GM23338 (cell line): ENCODE measurements at regions not wholly inside any gene's neighbourhood (a gene's known extent, or its start where the extent isn't known, plus 50 kb on each side); places are given as distances from the start of the nearest gene placed in this dataset.

Experiments used
- ATAC-seq: fragments of 200-7000 bp; cut with Tn5 transposase; 3 replicates; pipeline ENCODE4 v1.9.1; 2020
- DNase-seq: peaks from one replicate; pipeline ENCODE4 v3.0.0-alpha.2; 2015; ENCODE audit warnings: low spot score
- H2AFZ ChIP-seq: fragments of 200-600 bp; sonication (generic); 2 replicates; pipeline ENCODE4 v1.8.0; 2016; ENCODE audit warnings: antibody characterized with exemption, mild to moderate bottlenecking, moderate library complexity
- H3F3A ChIP-seq: fragments of 200-600 bp; sonication (generic); replicated peaks from 2 replicates; pipeline ENCODE4 v1.8.0; 2017; ENCODE audit warnings: antibody characterized with exemption, mixed run types, low read depth
- H3K27ac ChIP-seq: fragments of 200-600 bp; sonication (generic); 2 replicates; pipeline ENCODE4 v1.6.1; 2016; ENCODE audit warnings: low read depth
- H3K27me3 ChIP-seq: fragments of 200-600 bp; sonication (generic); 2 replicates; pipeline ENCODE4 v1.8.0; 2016; ENCODE audit warnings: mild to moderate bottlenecking, mixed run types, moderate library complexity; ENCODE audit not compliant: insufficient read depth
- H3K36me3 ChIP-seq: fragments of 200-600 bp; sonication (generic); 2 replicates; pipeline ENCODE4 v1.8.0; 2016; ENCODE audit warnings: mild to moderate bottlenecking; ENCODE audit not compliant: insufficient read depth
- H3K4me1 ChIP-seq: fragments of 200-600 bp; sonication (generic); 2 replicates; pipeline ENCODE4 v1.8.0; 2016; ENCODE audit warnings: mild to moderate bottlenecking, moderate library complexity; ENCODE audit not compliant: insufficient read depth
- H3K4me2 ChIP-seq: fragments of 200-600 bp; sonication (generic); 2 replicates; pipeline ENCODE4 v1.7.1; 2017; ENCODE audit warnings: mixed run types
- H3K4me3 ChIP-seq: fragments of 200-600 bp; sonication (generic); 2 replicates; pipeline ENCODE4 v1.6.1; 2016; ENCODE audit warnings: mixed run types
- H3K79me2 ChIP-seq: fragments of 200-600 bp; sonication (generic); replicated peaks from 2 replicates; pipeline ENCODE4 v1.8.0; 2017; ENCODE audit warnings: mild to moderate bottlenecking; ENCODE audit not compliant: insufficient read depth
- H3K9me2 ChIP-seq: fragments of 200-600 bp; sonication (generic); 2 replicates; pipeline ENCODE4 v1.8.0; 2017; ENCODE audit not compliant: insufficient read depth
- H4K20me1 ChIP-seq: fragments of 200-600 bp; sonication (generic); replicated peaks from 2 replicates; pipeline ENCODE4 v1.8.0; 2017; ENCODE audit warnings: mild to moderate bottlenecking; ENCODE audit not compliant: insufficient read depth
- H3K27ac Mint-ChIP-seq: 2 replicates; pipeline ENCODE4 v1.8.0; 2020; ENCODE audit warnings: inconsistent platforms, mild to moderate bottlenecking, moderate library complexity, mixed read lengths
- H3K27me3 Mint-ChIP-seq: 3 replicates; pipeline ENCODE4 v1.8.0; 2022; ENCODE audit warnings: low read depth, mild to moderate bottlenecking, moderate library complexity, mixed read lengths, inconsistent platforms; ENCODE audit not compliant: insufficient read depth, poor library complexity
- H3K36me3 Mint-ChIP-seq: 3 replicates; pipeline ENCODE4 v1.8.0; 2021; ENCODE audit warnings: low read depth, mild to moderate bottlenecking, inconsistent platforms, moderate library complexity, mixed read lengths
- H3K4me1 Mint-ChIP-seq: 3 replicates; pipeline ENCODE4 v1.8.0; 2020; ENCODE audit warnings: mild to moderate bottlenecking, inconsistent platforms, mixed read lengths
- H3K4me3 Mint-ChIP-seq: 3 replicates; pipeline ENCODE4 v1.8.0; 2021; ENCODE audit warnings: moderate library complexity, mild to moderate bottlenecking, inconsistent platforms, mixed read lengths
- H3K9me3 Mint-ChIP-seq: 3 replicates; pipeline ENCODE4 v1.8.0; 2020; ENCODE audit warnings: moderate library complexity, mild to moderate bottlenecking, inconsistent platforms, mixed read lengths
- CREB1 ChIP-seq: fragments of 250-450 bp; sonication (Bioruptor Pico); IDR thresholded peaks from 2 replicates; pipeline ENCODE4 v1.5.0; 2020; ENCODE audit warnings: low read depth, mild to moderate bottlenecking, moderate library complexity
- ETS1 ChIP-seq: IDR thresholded peaks from 2 replicates; pipeline ENCODE4 v1.6.1; 2016; ENCODE audit warnings: antibody characterized with exemption
- EZH2 ChIP-seq: fragments of 200-600 bp; sonication (generic); IDR thresholded peaks from one replicate; pipeline ENCODE4 v1.8.0; 2017; ENCODE audit warnings: antibody characterized with exemption, mild to moderate bottlenecking, low read depth; ENCODE audit not compliant: unreplicated experiment
- EZH2phosphoT487 ChIP-seq: fragments of 200-600 bp; sonication (generic); IDR thresholded peaks from one replicate; pipeline ENCODE4 v1.8.1; 2018; ENCODE audit warnings: antibody characterized with exemption; ENCODE audit not compliant: unreplicated experiment
- JUNB ChIP-seq: IDR thresholded peaks from one replicate; pipeline ENCODE4 v1.6.1; 2016; ENCODE audit warnings: antibody characterized with exemption; ENCODE audit not compliant: unreplicated experiment
- NANOG ChIP-seq: IDR thresholded peaks from 2 replicates; pipeline ENCODE4 v1.6.1; 2016; ENCODE audit warnings: antibody characterized with exemption, borderline replicate concordance
- REST ChIP-seq: IDR thresholded peaks from one replicate; pipeline ENCODE4 v1.6.1; 2018; ENCODE audit warnings: antibody characterized with exemption; ENCODE audit not compliant: unreplicated experiment
- STAT1 ChIP-seq: IDR thresholded peaks from one replicate; pipeline ENCODE4 v1.6.1; 2016; ENCODE audit warnings: antibody characterized with exemption; ENCODE audit not compliant: unreplicated experiment
- ZNF331 ChIP-seq: fragments of 250-450 bp; sonication (Bioruptor Pico); IDR thresholded peaks from 2 replicates; pipeline ENCODE4 v1.5.0; 2020; ENCODE audit warnings: low read depth, mild to moderate bottlenecking, moderate library complexity
- ZNF462 ChIP-seq: fragments of 250-450 bp; sonication (Bioruptor Pico); IDR thresholded peaks from 2 replicates; pipeline ENCODE4 v1.5.0; 2020; ENCODE audit warnings: mild to moderate bottlenecking, moderate library complexity

GRCh38 chr4:31192341-31192740, 472.2 kb downstream of the PCDH7 start:
- H3K27ac Mint-ChIP-seq, result no peak overlapping the region

More at GRCh38 chr4:31192341-31192740, 472.2 kb downstream of the PCDH7 start:
- no peaks in the 10 kb centered on the region for H3K27me3 ChIP-seq
- Mint-ChIP-seq H3K4me1 (no peaks in the 10 kb centered on the region), H3K36me3 (peaks cover under 1% of the 10 kb centered on the region; the same call in 1 of the 3 replicates), H3K4me3 (no peak overlapping the region), H3K27me3 (no peaks in the 10 kb centered on the region), H3K9me3 (peaks cover 7% of the 10 kb centered on the region; the same call in 1 of the 3 replicates)
- no peaks in the 10 kb centered on the region for H4K20me1 ChIP-seq
- no peaks in the 10 kb centered on the region for H3K4me1 ChIP-seq
- no peaks in the 10 kb centered on the region for H3F3A ChIP-seq
- no peak for ATAC-seq
- H3K79me2 ChIP-seq, result no peaks in the 10 kb centered on the region
- TF ChIP-seq CREB1 (CRISPR knock-in tag) (no peak), STAT1 (no peak), EZH2 (no peak), ZNF462 (no peak), REST (no peak), ZNF331 (CRISPR knock-in tag) (no peak), JUNB (no peak), ETS1 (no peak), EZH2phosphoT487 (no peak), NANOG (no peak)
- no peaks in the 10 kb centered on the region for H3K36me3 ChIP-seq
- no peak for DNase-seq
- no peak overlapping the region for H3K4me3 ChIP-seq
- no peak overlapping the region for H3K27ac ChIP-seq
- H3K9me2 ChIP-seq, result no peaks in the 10 kb centered on the region
- no peak overlapping the region for H2AFZ ChIP-seq
- H3K4me2 ChIP-seq, result no peak overlapping the region
